RWPE2 (cell line): ENCODE measurements at regions not wholly inside any gene's neighbourhood (a gene's known extent, or its start where the extent isn't known, plus 50 kb on each side); places are given as distances from the start of the nearest gene placed in this dataset.

Source experiments
- ATAC-seq: fragments of 200-7000 bp; cut with Tn5 transposase; 3 replicates; pipeline ENCODE4 v1.9.1; 2021; ENCODE audit warnings: low read depth
- DNase-seq: peaks from one replicate; pipeline ENCODE4 v3.0.0-alpha.2; 2020; ENCODE audit warnings: low spot score
- H3K27ac ChIP-seq: fragments of 450-650 bp; 2 replicates; pipeline ENCODE4 v1.5.1; 2017; ENCODE audit warnings: mild to moderate bottlenecking; ENCODE audit not compliant: poor library complexity, severe bottlenecking
- H3K27me3 ChIP-seq: fragments of 250-450 bp; sonication (Bioruptor Pico); 2 replicates; pipeline ENCODE4 v1.5.1; 2021; ENCODE audit warnings: mild to moderate bottlenecking, moderate library complexity; ENCODE audit not compliant: insufficient read depth, poor library complexity, severe bottlenecking
- H3K36me3 ChIP-seq: fragments of 250-450 bp; sonication (Bioruptor Pico); 2 replicates; pipeline ENCODE4 v1.5.1; 2020; ENCODE audit warnings: low read depth, mild to moderate bottlenecking, moderate library complexity
- H3K4me1 ChIP-seq: fragments of 250-450 bp; sonication (Bioruptor Pico); 2 replicates; pipeline ENCODE4 v1.5.1; 2021; ENCODE audit warnings: mild to moderate bottlenecking, moderate library complexity; ENCODE audit not compliant: insufficient read depth, poor library complexity, severe bottlenecking
- H3K4me3 ChIP-seq: fragments of 250-450 bp; sonication (Bioruptor Pico); 2 replicates; pipeline ENCODE4 v1.5.1; 2021; ENCODE audit warnings: mild to moderate bottlenecking, moderate library complexity; ENCODE audit not compliant: severe bottlenecking
- H3K9me3 ChIP-seq: fragments of 250-450 bp; sonication (Bioruptor Pico); 2 replicates; pipeline ENCODE4 v1.5.1; 2021; ENCODE audit warnings: mild to moderate bottlenecking, moderate library complexity; ENCODE audit not compliant: severe bottlenecking
- TF ChIP-seq, protein P1 (sequence below): fragments of 450-650 bp; IDR thresholded peaks from one replicate; pipeline ENCODE4 v1.5.1; 2017; ENCODE audit warnings: mild to moderate bottlenecking, moderate library complexity; ENCODE audit not compliant: poor library complexity, severe bottlenecking

DNA sequence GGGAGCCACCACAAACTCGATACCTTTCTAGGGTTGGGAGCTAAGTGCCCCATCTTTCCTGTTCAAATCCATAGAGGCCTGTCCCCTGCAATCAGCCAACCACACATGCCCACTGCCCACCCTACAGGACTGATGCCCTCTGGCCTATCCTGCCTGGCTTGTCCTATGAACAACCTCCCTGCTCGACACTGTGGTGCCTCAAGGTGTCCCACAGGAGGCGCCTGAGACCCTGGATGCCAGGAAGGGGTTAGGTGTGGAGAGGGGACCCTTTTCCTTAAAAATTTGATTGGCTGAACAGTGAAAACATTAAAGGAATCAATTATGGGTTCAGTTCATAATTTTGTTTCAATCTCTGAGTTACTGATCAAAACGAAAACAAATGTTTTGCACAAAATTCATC is 97.3 kb upstream of the FZD10 start:
- Histone ChIP-seq H3K27me3 (no peaks in the 10 kb centered on the region), H3K4me3 (no peak overlapping the region), H3K27ac (no peak overlapping the region), H3K36me3 (no peaks in the 10 kb centered on the region), H3K9me3 (no peaks in the 10 kb centered on the region), H3K4me1 (no peaks in the 10 kb centered on the region)
- ATAC-seq (no peak), DNase-seq (no peak)
- TF ChIP-seq, protein P1, sequence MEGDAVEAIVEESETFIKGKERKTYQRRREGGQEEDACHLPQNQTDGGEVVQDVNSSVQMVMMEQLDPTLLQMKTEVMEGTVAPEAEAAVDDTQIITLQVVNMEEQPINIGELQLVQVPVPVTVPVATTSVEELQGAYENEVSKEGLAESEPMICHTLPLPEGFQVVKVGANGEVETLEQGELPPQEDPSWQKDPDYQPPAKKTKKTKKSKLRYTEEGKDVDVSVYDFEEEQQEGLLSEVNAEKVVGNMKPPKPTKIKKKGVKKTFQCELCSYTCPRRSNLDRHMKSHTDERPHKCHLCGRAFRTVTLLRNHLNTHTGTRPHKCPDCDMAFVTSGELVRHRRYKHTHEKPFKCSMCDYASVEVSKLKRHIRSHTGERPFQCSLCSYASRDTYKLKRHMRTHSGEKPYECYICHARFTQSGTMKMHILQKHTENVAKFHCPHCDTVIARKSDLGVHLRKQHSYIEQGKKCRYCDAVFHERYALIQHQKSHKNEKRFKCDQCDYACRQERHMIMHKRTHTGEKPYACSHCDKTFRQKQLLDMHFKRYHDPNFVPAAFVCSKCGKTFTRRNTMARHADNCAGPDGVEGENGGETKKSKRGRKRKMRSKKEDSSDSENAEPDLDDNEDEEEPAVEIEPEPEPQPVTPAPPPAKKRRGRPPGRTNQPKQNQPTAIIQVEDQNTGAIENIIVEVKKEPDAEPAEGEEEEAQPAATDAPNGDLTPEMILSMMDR = no peak

DNA sequence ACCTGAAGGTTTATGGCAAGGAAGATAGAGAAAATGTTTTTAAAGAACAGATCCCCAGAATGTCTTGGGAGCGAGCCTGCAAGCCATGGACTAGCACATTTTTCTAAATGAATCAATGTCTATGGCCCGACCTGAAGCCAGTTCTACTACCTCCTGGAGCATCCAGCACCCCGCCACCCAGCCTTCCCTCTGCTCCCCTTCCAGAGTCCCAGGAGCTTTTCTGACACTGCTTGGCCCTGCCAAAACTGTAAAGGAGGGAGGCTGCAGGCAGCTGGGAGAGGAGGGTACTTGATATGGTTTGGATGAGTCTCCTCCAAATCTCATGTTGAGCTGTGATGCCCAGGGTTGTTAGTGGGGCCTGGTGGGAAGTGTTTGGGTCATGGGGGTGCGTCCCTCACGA is 95.5 kb upstream of the FZD10 start:
- TF ChIP-seq, protein P1 = no peak
- H3K4me1 ChIP-seq = no peaks in the 10 kb centered on the region
- DNase-seq = no peak
- no peak for ATAC-seq
- no peaks in the 10 kb centered on the region for H3K27me3 ChIP-seq
- no peaks in the 10 kb centered on the region for H3K9me3 ChIP-seq
- no peak overlapping the region for H3K4me3 ChIP-seq
- no peaks in the 10 kb centered on the region for H3K36me3 ChIP-seq
- no peak overlapping the region for H3K27ac ChIP-seq

DNA sequence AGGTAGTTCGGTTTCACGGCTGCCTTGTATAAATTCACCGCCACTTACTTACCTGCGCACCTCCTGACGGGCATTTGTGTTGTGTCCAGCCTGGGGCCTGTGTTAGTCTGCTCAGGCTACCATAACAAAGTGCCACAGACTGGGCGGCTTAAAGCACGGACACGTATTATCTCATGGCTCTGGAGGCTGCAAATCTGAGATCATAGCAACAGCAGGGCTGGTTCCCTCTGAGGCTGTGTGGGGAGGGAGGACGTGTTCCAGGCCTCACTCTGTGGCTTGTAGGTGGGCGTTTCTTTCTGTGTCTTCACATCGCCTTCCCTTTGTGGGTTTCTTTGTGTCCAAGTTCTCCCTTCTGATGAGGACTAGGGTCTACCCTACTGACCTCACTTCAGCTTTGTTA is 93.5 kb upstream of the FZD10 start:
- DNase-seq (no peak), ATAC-seq (no peak)
- H3K4me3 ChIP-seq = no peak overlapping the region
- no peaks in the 10 kb centered on the region for H3K27me3 ChIP-seq
- H3K27ac ChIP-seq = no peak overlapping the region
- no peaks in the 10 kb centered on the region for H3K4me1 ChIP-seq
- H3K36me3 ChIP-seq = no peaks in the 10 kb centered on the region
- TF ChIP-seq, protein P1 = no peak
- H3K9me3 ChIP-seq = no peaks in the 10 kb centered on the region

DNA sequence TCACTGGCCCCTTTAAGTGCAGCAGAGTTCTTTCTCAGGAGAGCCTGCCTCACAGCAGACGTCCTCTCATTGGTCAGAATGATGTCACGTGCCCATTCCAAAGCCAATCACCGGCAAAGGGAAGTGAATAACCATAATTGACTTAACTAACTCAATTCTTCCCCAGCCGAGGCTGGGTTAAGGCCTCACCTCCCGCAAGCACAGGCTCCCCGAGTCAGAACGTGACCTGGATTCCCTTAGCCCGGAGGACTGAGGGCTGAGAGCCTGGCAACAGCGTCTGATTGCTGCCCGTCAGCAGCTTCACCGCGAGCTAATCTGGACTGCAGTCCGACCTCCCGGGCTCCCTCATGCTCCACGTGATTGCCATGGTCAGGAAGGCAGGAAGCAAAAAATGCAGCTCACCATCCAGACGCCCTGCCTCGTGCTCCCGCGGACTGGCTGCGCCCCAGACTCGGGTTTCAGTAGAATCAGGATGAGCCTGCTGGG is 92.1 kb upstream of the FZD10 start:
- Histone ChIP-seq H3K9me3 (no peaks in the 10 kb centered on the region), H3K27ac (no peak overlapping the region), H3K36me3 (no peaks in the 10 kb centered on the region), H3K27me3 (no peaks in the 10 kb centered on the region), H3K4me3 (no peak overlapping the region), H3K4me1 (no peaks in the 10 kb centered on the region)
- DNase-seq = no peak
- TF ChIP-seq, protein P1 = no peak
- ATAC-seq = no peak

DNA sequence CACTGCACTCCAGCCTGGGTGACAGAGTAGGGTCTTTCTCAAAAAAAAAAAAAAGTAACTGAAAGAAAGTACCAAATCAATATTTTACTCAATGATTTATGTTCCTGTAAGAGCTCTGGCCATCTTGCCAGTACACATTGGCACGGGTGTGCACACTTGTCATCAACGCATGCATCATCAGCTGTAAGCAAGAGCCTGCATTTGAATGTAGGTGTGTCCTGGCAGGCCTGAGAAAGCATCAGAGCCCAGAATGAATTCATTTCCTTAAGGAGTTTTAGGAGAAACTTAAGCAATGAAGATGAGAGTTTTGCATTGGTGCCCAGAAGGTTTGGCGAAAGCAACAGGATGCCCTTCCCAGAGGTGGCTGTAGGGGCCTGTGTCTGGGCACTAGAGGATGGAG is 88.5 kb upstream of the FZD10 start:
- Histone ChIP-seq H3K9me3 (no peaks in the 10 kb centered on the region), H3K27me3 (no peaks in the 10 kb centered on the region), H3K4me1 (no peaks in the 10 kb centered on the region), H3K27ac (no peak overlapping the region), H3K4me3 (no peak overlapping the region), H3K36me3 (no peaks in the 10 kb centered on the region)
- TF ChIP-seq, protein P1 = no peak
- DNase-seq (no peak), ATAC-seq (peak; percentile 45; the same call in 1 of the 3 replicates)
